IPS-18c (cell line): ENCODE measurements at regions not wholly inside any gene's neighbourhood (a gene's known extent, or its start where the extent isn't known, plus 50 kb on each side); places are given as distances from the start of the nearest gene placed in this dataset.
"Not testable (repeated sequence)": the region's sequence is repeated elsewhere in the genome, so short reads cannot be mapped to it uniquely, and the experiment has no call there.

Experiments
- H3K4me3 ChIP-seq: 2 replicates; pipeline ENCODE4 v1.7.0; 2013; ENCODE audit warnings: low read depth, mild to moderate bottlenecking, low read length, moderate library complexity; ENCODE audit not compliant: insufficient read depth
- H3K9me3 ChIP-seq: one replicate; pipeline ENCODE4 v1.6.1; 2013; ENCODE audit warnings: mild to moderate bottlenecking, low read length, moderate library complexity; ENCODE audit not compliant: control insufficient read depth, insufficient read depth

- Histone ChIP-seq H3K9me3 (peaks cover 6% of the 10 kb centered on the region), H3K4me3 (no peak overlapping the region)
Measured at GRCh38 chr6:27111743-27112142, 135.8 kb upstream of the PRSS16 start.

- H3K4me3 ChIP-seq: no peak overlapping the region
Measured at GRCh38 chr6:27112974-27113373, 134.5 kb upstream of the PRSS16 start.

GRCh38 chr6:27119329-27119728 lies 128.2 kb upstream of the PRSS16 start:
- Histone ChIP-seq H3K4me3 (no peak overlapping the region), H3K9me3 (no peaks in the 10 kb centered on the region)

More at GRCh38 chr6:27112974-27113373, 134.5 kb upstream of the PRSS16 start:
- H3K9me3 ChIP-seq: peaks cover 6% of the 10 kb centered on the region

- H3K9me3 ChIP-seq: no peaks in the 10 kb centered on the region
- H3K4me3 ChIP-seq: no peak overlapping the region
Measured at GRCh38 chr6:27119761-27120160, 127.7 kb upstream of the PRSS16 start.

GRCh38 chr6:27121640-27122039 lies 125.9 kb upstream of the PRSS16 start:
- Histone ChIP-seq H3K4me3 (no peak overlapping the region), H3K9me3 (no peaks in the 10 kb centered on the region)

- Histone ChIP-seq H3K9me3 (no peaks in the 10 kb centered on the region), H3K4me3 (no peak overlapping the region)
Measured at GRCh38 chr6:27124252-27124657, 123.2 kb upstream of the PRSS16 start.

GRCh38 chr6:27126046-27126814 lies 121.3 kb upstream of the PRSS16 start:
- Histone ChIP-seq H3K9me3 (no peaks in the 10 kb centered on the region), H3K4me3 (no peak overlapping the region)

GRCh38 chr6:27126815-27127537 lies 120.5 kb upstream of the PRSS16 start:
- no peaks in the 10 kb centered on the region for H3K9me3 ChIP-seq
- H3K4me3 ChIP-seq: peak overlapping the region; percentile 11; the same call in 1 of the 2 replicates

- not testable (repeated sequence) for H3K9me3 ChIP-seq, H3K4me3 ChIP-seq
Measured at GRCh38 chr6:27127874-27128273, 119.6 kb upstream of the PRSS16 start.

- Histone ChIP-seq H3K4me3 (no peak overlapping the region), H3K9me3 (no peaks in the 10 kb centered on the region)
Measured at GRCh38 chr6:27128311-27129094, 119.0 kb upstream of the PRSS16 start.

- Histone ChIP-seq H3K9me3 (no peaks in the 10 kb centered on the region), H3K4me3 (no peak overlapping the region)
Measured at GRCh38 chr6:27129095-27129815, 118.2 kb upstream of the PRSS16 start.

- no peaks in the 10 kb centered on the region for H3K9me3 ChIP-seq
- no peak overlapping the region for H3K4me3 ChIP-seq
Measured at GRCh38 chr6:27129917-27130316, 117.6 kb upstream of the PRSS16 start.

- peak overlapping the region; percentile 65 for H3K4me3 ChIP-seq
- H3K9me3 ChIP-seq: no peaks in the 10 kb centered on the region
Measured at GRCh38 chr6:27130668-27131428, 116.7 kb upstream of the PRSS16 start.

- H3K4me3 ChIP-seq: peak overlapping the region; percentile 65
Measured at GRCh38 chr6:27132282-27132531, 115.3 kb upstream of the PRSS16 start.

GRCh38 chr6:27132532-27133280 lies 114.8 kb upstream of the PRSS16 start:
- Histone ChIP-seq H3K9me3 (no peaks in the 10 kb centered on the region), H3K4me3 (peak overlapping the region; percentile 81)

More at GRCh38 chr6:27132282-27132531, 115.3 kb upstream of the PRSS16 start:
- H3K9me3 ChIP-seq: not testable (repeated sequence)
